GM19452 (cell line): ENCODE measurements at regions not wholly inside any gene's neighbourhood (a gene's known extent, or its start where the extent isn't known, plus 50 kb on each side); places are given as distances from the start of the nearest gene placed in this dataset.
"Not testable (repeated sequence)": the region's sequence is repeated elsewhere in the genome, so short reads cannot be mapped to it uniquely, and the experiment has no call there.

Experiments used
- ATAC-seq: cut with Tn5 transposase; IDR thresholded peaks from one replicate; pipeline ENCODE4 v1.9.1; 2021; ENCODE audit not compliant: unreplicated experiment

- ATAC-seq: no peak
These were observed 106.2 kb upstream of the KLF8 start for GRCh38 chrX:56125946-56126345.

GRCh38 chrX:56130031-56130430, 102.1 kb upstream of the KLF8 start:
- no peak for ATAC-seq

GRCh38 chrX:56130436-56130835, 101.7 kb upstream of the KLF8 start:
- ATAC-seq: no peak

- ATAC-seq: not testable (repeated sequence)
These were observed 68.0 kb upstream of the KLF8 start for GRCh38 chrX:56164135-56164534.
